K562 (cell line): ENCODE measurements at regions not wholly inside any gene's neighbourhood (a gene's known extent, or its start where the extent isn't known, plus 50 kb on each side); places are given as distances from the start of the nearest gene placed in this dataset.

ENCODE experiments used
- ATAC-seq: fragments of 200-7000 bp; cut with Tn5 transposase; 3 replicates; pipeline ENCODE4 v1.9.1; 2020; ENCODE audit warnings: moderate library complexity
- BruUV-seq: library from RNA; stranded (reverse); fragments of 400-500 nt; replicated peaks from 2 replicates; lab custom pipeline; 2021; lab: Mats Ljungman, UMichigan
- CTCF ChIA-PET: fragments of 300-600 bp; formaldehyde crosslinking; extraction: SDS; loops from one replicate; lab custom pipeline; 2021; ENCODE audit warnings: low intra/inter-chr PET ratio; lab: Yijun Ruan, JAX
- POLR2A ChIA-PET: fragments of 300-600, 350-650 bp; sonication (Branson Sonifier 250); formaldehyde crosslinking; extraction: SDS; loops from one replicate; lab custom pipeline; 2021; ENCODE audit warnings: antibody characterized with exemption, inconsistent platforms; lab: Yijun Ruan, JAX
- DNase-seq, 4 experiments: peaks; one replicate each; pipeline versions ENCODE4 v3.0.0 to v3.0.0-alpha.2; 2011 to 2018; ENCODE audit warnings: low spot score in 3 of 4, mixed read lengths in 3 of 4; ENCODE audit errors: extremely low read depth in 1 of 4
- FAIRE-seq: peaks from 2 replicates; lab custom pipeline; 2011; peaks lifted over from hg19 to GRCh38; lab: Jason Lieb, UNC
- H2AFZ ChIP-seq: 2 replicates; pipeline ENCODE4 v1.6.0; 2011; ENCODE audit warnings: low read depth, low read length, control low read depth, inconsistent platforms
- H3K27ac ChIP-seq: fragments of 200-600 bp; 3 replicates; pipeline ENCODE4 v1.8.0; 2011; ENCODE audit warnings: low read depth, mild to moderate bottlenecking, control low read depth, inconsistent platforms, low read length, moderate library complexity, mixed read lengths; ENCODE audit errors: extremely low read depth
- H3K27me3 ChIP-seq, 2 experiments: fragments of 300-600 bp in 1 of 2; 2 replicates in 1 of 2; 3 replicates in 1 of 2; pipeline versions ENCODE4 v1.6.0 to v1.8.0; 2011; ENCODE audit warnings: inconsistent platforms in 2 of 2, low read length in 2 of 2, mild to moderate bottlenecking in 1 of 2, mixed read lengths in 1 of 2, moderate library complexity in 1 of 2; ENCODE audit not compliant: control insufficient read depth in 2 of 2, insufficient read depth in 2 of 2
- H3K36me3 ChIP-seq: fragments of 300-600 bp; 3 replicates; pipeline ENCODE4 v1.8.0; 2011; ENCODE audit warnings: mild to moderate bottlenecking, low read length, inconsistent platforms; ENCODE audit not compliant: control insufficient read depth, insufficient read depth
- H3K4me1 ChIP-seq, 2 experiments: fragments of 200-600 bp in 1 of 2; replicated peaks in 1 of 2; 2 replicates in 1 of 2; 3 replicates in 1 of 2; pipeline versions ENCODE4 v1.5.1 to v1.8.0; 2011; ENCODE audit warnings: inconsistent platforms in 2 of 2, low read length in 2 of 2, mild to moderate bottlenecking in 1 of 2, mixed read lengths in 1 of 2, moderate library complexity in 1 of 2; ENCODE audit not compliant: control insufficient read depth in 2 of 2, insufficient read depth in 2 of 2
- H3K4me2 ChIP-seq: 2 replicates; pipeline ENCODE4 v1.6.1; 2011; ENCODE audit warnings: low read length, control low read depth, inconsistent platforms, mixed read lengths; ENCODE audit not compliant: insufficient read depth
- H3K4me3 ChIP-seq: fragments of 200-600 bp; sonication (generic), shearing (Covaris generic); 2 replicates; pipeline ENCODE4 v1.5.1; 2016; ENCODE audit warnings: control low read depth, inconsistent platforms
- H3K79me2 ChIP-seq: fragments of 200-600 bp; 3 replicates; pipeline ENCODE4 v1.8.0; 2011; ENCODE audit warnings: low read length, inconsistent platforms; ENCODE audit not compliant: control insufficient read depth, insufficient read depth
- H3K9ac ChIP-seq, 2 experiments: 2 replicates each; pipeline versions ENCODE4 v1.6.0 to v1.6.1; 2011; ENCODE audit warnings: low read depth in 2 of 2, low read length in 2 of 2, control low read depth in 1 of 2, inconsistent platforms in 1 of 2, mild to moderate bottlenecking in 1 of 2, mixed read lengths in 1 of 2; ENCODE audit not compliant: insufficient read depth in 1 of 2
- H3K9me1 ChIP-seq: one replicate; pipeline ENCODE4 v1.6.0; 2011; ENCODE audit warnings: inconsistent platforms, mild to moderate bottlenecking, low read length, moderate library complexity; ENCODE audit not compliant: control insufficient read depth, insufficient read depth
- H3K9me3 ChIP-seq: replicated peaks from 2 replicates; pipeline ENCODE4 v1.5.1; 2011; ENCODE audit warnings: low read depth, low read length, inconsistent platforms; ENCODE audit not compliant: control insufficient read depth, insufficient read depth
- H4K20me1 ChIP-seq: replicated peaks from 2 replicates; pipeline ENCODE4 v1.6.1; 2011; ENCODE audit warnings: low read length, inconsistent platforms, mixed read lengths; ENCODE audit not compliant: control insufficient read depth, insufficient read depth
- CHD1 ChIP-seq: fragments of 200-600 bp; sonication (generic); IDR thresholded peaks from one replicate; pipeline ENCODE4 v1.6.1; 2012; ENCODE audit warnings: mild to moderate bottlenecking, moderate library complexity, low read length, inconsistent platforms
- JUN ChIP-seq, 2 experiments: sonication (generic) in 1 of 2; formaldehyde crosslinking in 1 of 2; IDR thresholded peaks; 2 replicates each; pipeline versions ENCODE4 v1.6.1 to v1.8.0; 2012 to 2022; ENCODE audit warnings: borderline replicate concordance in 2 of 2, mild to moderate bottlenecking in 2 of 2, improper control_type of control experiment in 1 of 2, low read depth in 1 of 2, low read length in 1 of 2, missing genetic modification reagents in 1 of 2
- JUND ChIP-seq, 2 experiments: IDR thresholded peaks; 2 replicates in 1 of 2; 3 replicates in 1 of 2; pipeline ENCODE4 v1.6.1; 2011; ENCODE audit warnings: borderline replicate concordance in 2 of 2, low read depth in 2 of 2, low read length in 2 of 2, improper control_type of control experiment in 1 of 2, missing biosample characterization in 1 of 2, missing genetic modification characterization in 1 of 2, missing genetic modification reagents in 1 of 2
- KDM4B ChIP-seq, 2 experiments: fragments of 450-650 bp in 1 of 2; sonication (generic) in 1 of 2; IDR thresholded peaks; 2 replicates each; pipeline ENCODE4 v1.6.1; 2016 to 2017; ENCODE audit warnings: borderline replicate concordance in 2 of 2, antibody characterized with exemption in 1 of 2, low read depth in 1 of 2, mild to moderate bottlenecking in 1 of 2
- MEIS2 ChIP-seq: fragments of 450-650 bp; IDR thresholded peaks from 2 replicates; pipeline ENCODE4 v1.6.1; 2014; ENCODE audit warnings: mild to moderate bottlenecking; ENCODE audit not compliant: partially characterized antibody
- NFE2 ChIP-seq: IDR thresholded peaks from 2 replicates; pipeline ENCODE4 v1.6.1; 2014; ENCODE audit warnings: antibody characterized with exemption, low read depth
- PBX2 ChIP-seq, 2 experiments: IDR thresholded peaks in 1 of 2; conservative IDR thresholded peaks in 1 of 2; 2 replicates each; pipeline ENCODE4 v1.6.1; 2016; ENCODE audit warnings: low read depth in 2 of 2, mild to moderate bottlenecking in 1 of 2, missing compliant biosample characterization in 1 of 2, missing genetic modification characterization in 1 of 2, moderate library complexity in 1 of 2
- POLR2AphosphoS2 ChIP-seq: IDR thresholded peaks from 2 replicates; pipeline ENCODE4 v1.6.1; 2012; ENCODE audit warnings: low read length, improper control_type of control experiment
- PTTG1 ChIP-seq: fragments of 450-650 bp; IDR thresholded peaks from 2 replicates; pipeline ENCODE4 v1.6.1; 2016; ENCODE audit warnings: low read depth, mild to moderate bottlenecking, missing genetic modification characterization, missing compliant biosample characterization
- RBM15 ChIP-seq: fragments of 200-400 bp; formaldehyde crosslinking; IDR thresholded peaks from 2 replicates; pipeline ENCODE4 v1.6.1; 2018; ENCODE audit warnings: mild to moderate bottlenecking, low read length, moderate library complexity; ENCODE audit not compliant: insufficient read depth
- RCOR1 ChIP-seq, 2 experiments: IDR thresholded peaks; 2 replicates each; pipeline ENCODE4 v1.6.1; 2012; ENCODE audit warnings: low read depth in 2 of 2, low read length in 2 of 2, borderline replicate concordance in 1 of 2, improper control_type of control experiment in 1 of 2
- ZKSCAN8 ChIP-seq: fragments of 200-800 bp; sonication (Bioruptor generic); IDR thresholded peaks from 2 replicates; pipeline ENCODE4 v1.6.1; 2016; ENCODE audit warnings: missing genetic modification characterization, missing compliant biosample characterization
- ZNF347 ChIP-seq: fragments of 450-650 bp; formaldehyde crosslinking; IDR thresholded peaks from 2 replicates; pipeline ENCODE4 v1.4.0; 2020; ENCODE audit warnings: low read depth, mild to moderate bottlenecking, moderate library complexity
- ZNF75A ChIP-seq: fragments of 450-650 bp; formaldehyde crosslinking; IDR thresholded peaks from 2 replicates; pipeline ENCODE4 v1.4.0; 2020; ENCODE audit warnings: mild to moderate bottlenecking
- ZZZ3 ChIP-seq: fragments of 450-650 bp; IDR thresholded peaks from 2 replicates; pipeline ENCODE4 v1.6.1; 2016; ENCODE audit warnings: antibody characterized with exemption, mild to moderate bottlenecking, moderate library complexity
- WGBS: fragments of 100-300 bp; shearing (Covaris generic); methylation state at CpG from one replicate; pipeline ENCODE4 v1.1.6; 2016; ENCODE audit warnings: low coverage, mixed read lengths; ENCODE audit not compliant: insufficient coverage; ENCODE audit errors: missing lambda C conversion rate; 5-methylcytosine and 5-hydroxymethylcytosine counted together
- in situ Hi-C: fragments of 300-500 bp; cut with MboI; formaldehyde crosslinking; loops from 4 replicates; pipeline ENCODE4 v1.15.0; 2018; ENCODE audit warnings: inconsistent platforms, mixed read lengths
- intact Hi-C: fragments of 100-400 bp; cut with micrococcal nuclease; formaldehyde crosslinking; loops from 2 replicates; pipeline ENCODE4 v1.14.2; 2022
- TF ChIP-seq, protein P1 (sequence below), 2 experiments: fragments of 450-650 bp in 1 of 2; sonication (generic) in 1 of 2; formaldehyde crosslinking in 1 of 2; IDR thresholded peaks in 1 of 2; conservative IDR thresholded peaks in 1 of 2; 2 replicates each; pipeline versions ENCODE4 v1.6.1 to v1.8.1; 2016 to 2023; ENCODE audit warnings: mild to moderate bottlenecking in 2 of 2, moderate library complexity in 2 of 2, inconsistent platforms in 1 of 2, missing genetic modification reagents in 1 of 2

- POLR2A ChIA-PET = interaction anchor here (1.3 kb wide), 1 partner anchor 10 kb away, joined by 4 read pairs; no protein-coding TSS in a partner anchor
- no peak for ATAC-seq
- CTCF ChIA-PET = no interaction called here
- TF ChIP-seq JUN (IDR thresholded peaks at IDR 0.05; ENCODE audit: borderline replicate concordance, low read depth, low read length) = 0 out of 2 replicates have a peak, but pooled peaks have one; percentile 5
- no peak for TF ChIP-seq JUN (CRISPR knock-in tag; IDR thresholded peaks at IDR 0.05; ENCODE audit: borderline replicate concordance)
- no peak for TF ChIP-seq ZNF347 (CRISPR knock-in tag)
- TF ChIP-seq RCOR1 (IDR thresholded peaks at IDR 0.05; ENCODE audit: borderline replicate concordance in 1 of 2, low read depth in 2 of 2, low read length in 2 of 2) = no peak
- 0 out of 2 replicates have a peak, but pooled peaks have one; percentile 36 for TF ChIP-seq ZKSCAN8 (CRISPR knock-in tag)
- TF ChIP-seq PTTG1 (tag) = no peak
- TF ChIP-seq ZZZ3 = no peak
- peak; percentile 30 for TF ChIP-seq MEIS2
- 0 out of 2 replicates have a peak, but pooled peaks have one; percentile 14 for TF ChIP-seq NFE2
- TF ChIP-seq, protein P1, sequence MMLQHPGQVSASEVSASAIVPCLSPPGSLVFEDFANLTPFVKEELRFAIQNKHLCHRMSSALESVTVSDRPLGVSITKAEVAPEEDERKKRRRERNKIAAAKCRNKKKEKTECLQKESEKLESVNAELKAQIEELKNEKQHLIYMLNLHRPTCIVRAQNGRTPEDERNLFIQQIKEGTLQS (IDR thresholded peaks at IDR 0.05) = 0 out of 2 replicates have a peak, but pooled peaks have one; percentile 45
- TF ChIP-seq, protein P1 (CRISPR knock-in tag; conservative IDR thresholded peaks at IDR 0.05) = no peak
- TF ChIP-seq RBM15 = no peak
- TF ChIP-seq JUND (IDR thresholded peaks at IDR 0.05; ENCODE audit: borderline replicate concordance, low read depth, low read length) = 0 out of 2 replicates have a peak, but pooled peaks have one; percentile 7
- TF ChIP-seq JUND (tag; IDR thresholded peaks at IDR 0.05; ENCODE audit: borderline replicate concordance, low read depth, low read length) = peak; percentile 43; the same call in 1 of the 3 replicates
- no peak for TF ChIP-seq KDM4B (IDR thresholded peaks at IDR 0.05; ENCODE audit: borderline replicate concordance in 2 of 2, low read depth in 1 of 2)
- TF ChIP-seq PBX2 (CRISPR knock-in tag; IDR thresholded peaks at IDR 0.05; ENCODE audit: low read depth) = no peak
- TF ChIP-seq PBX2 (tag; conservative IDR thresholded peaks at IDR 0.05; ENCODE audit: low read depth) = 0 out of 2 replicates have a peak, but pooled peaks have one; percentile 25
- no peak for TF ChIP-seq ZNF75A (CRISPR knock-in tag)
- no peak for TF ChIP-seq CHD1
- no peak for TF ChIP-seq POLR2AphosphoS2
These were observed 66.1 kb downstream of the RBMXL2 start for GRCh38 chr11:7154881-7155361.

More at GRCh38 chr11:7154881-7155361, 66.1 kb downstream of the RBMXL2 start:
- H3K4me1 ChIP-seq = no peaks in the 10 kb centered on the region; a peak in 1 of 5 replicates
- intact Hi-C loops = no loop called here
- no peaks in the 10 kb centered on the region for H3K36me3 ChIP-seq
- H3K9me3 ChIP-seq = no peaks in the 10 kb centered on the region
- no peak for DNase-seq
- no peak overlapping the region for H3K27ac ChIP-seq
- H3K4me3 ChIP-seq = no peak overlapping the region
- no peak overlapping the region for H2AFZ ChIP-seq
- FAIRE-seq = no peak
- BruUV-seq = no TSS peak
- no peaks in the 10 kb centered on the region for H3K27me3 ChIP-seq
- no peaks in the 10 kb centered on the region for H4K20me1 ChIP-seq
- H3K9me1 ChIP-seq = no peaks in the 10 kb centered on the region
- H3K79me2 ChIP-seq = no peaks in the 10 kb centered on the region
- 0% methylated on average over 2 of the region's 2 CpGs for WGBS
- H3K9ac ChIP-seq = no peak overlapping the region
- in situ Hi-C loops = no loop called here
- no peak overlapping the region for H3K4me2 ChIP-seq
